DOHH2 (cell line): ENCODE measurements at regions not wholly inside any gene's neighbourhood (a gene's known extent, or its start where the extent isn't known, plus 50 kb on each side); places are given as distances from the start of the nearest gene placed in this dataset.

Source experiments
- CTCF ChIP-seq: fragments of 200-600 bp; sonication (generic); IDR thresholded peaks from one replicate; pipeline ENCODE4 v1.5.1; 2014; ENCODE audit warnings: antibody characterized with exemption, mild to moderate bottlenecking, low read depth, low read length; ENCODE audit not compliant: poor library complexity, severe bottlenecking
- EZH2phosphoT487 ChIP-seq: fragments of 200-600 bp; sonication (generic); IDR thresholded peaks from 2 replicates; pipeline ENCODE4 v1.6.1; 2017; ENCODE audit warnings: borderline replicate concordance, mild to moderate bottlenecking, antibody characterized with exemption, low read length, moderate library complexity, mixed read lengths

GRCh38 chr4:77293426-77293825 is 136.4 kb downstream of the CCNG2 start:
- TF ChIP-seq CTCF (no peak), EZH2phosphoT487 (no peak)
